ENCODE measurements at regions not wholly inside any gene's neighbourhood (a gene's known extent, or its start where the extent isn't known, plus 50 kb on each side); places are given as distances from the start of the nearest gene placed in this dataset.

- H3K9me3 ChIP-seq (ENCODE audit: control insufficient read depth, low read depth, low read length): no peaks in the 10 kb centered on the region
- no peak for DNase-seq (ENCODE audit: low read depth, low spot score)
- dilution Hi-C loops (cut with MboI; ENCODE audit: extremely low pct_ligation_motif_present, low sequenced_read_pairs): no loop called here
- TF ChIP-seq EZH2 (IDR thresholded peaks at IDR 0.05; ENCODE audit: low read length): no peak
- no peak for TF ChIP-seq CTCF (optimal IDR thresholded peaks at IDR 0.05 in 1 of 3, IDR thresholded peaks at IDR 0.05 in 1 of 3, conservative IDR thresholded peaks at IDR 0.05 in 1 of 3; ENCODE audit: extremely low read depth in 1 of 3, insufficient read depth in 2 of 3, low read length in 3 of 3)
- H3K9me1 ChIP-seq (ENCODE audit: control insufficient read depth, extremely low read depth, insufficient read depth, low read length): no peaks in the 10 kb centered on the region
- H3K9ac ChIP-seq (ENCODE audit: control insufficient read depth, extremely low read depth, insufficient read depth, low read length): no peak overlapping the region
- no peak overlapping the region for H2AFZ ChIP-seq (ENCODE audit: control insufficient read depth, low read length)
- H3K4me1 ChIP-seq (ENCODE audit: control insufficient read depth, extremely low read depth, insufficient read depth, low read length): no peaks in the 10 kb centered on the region
- H3K27me3 ChIP-seq (ENCODE audit: control insufficient read depth, extremely low read depth, insufficient read depth, low read length): no peaks in the 10 kb centered on the region
- H3K36me3 ChIP-seq (ENCODE audit: control insufficient read depth in 2 of 2, extremely low read depth in 1 of 2, insufficient read depth in 2 of 2, low read length in 2 of 2): no peaks in the 10 kb centered on the region
- no peaks in the 10 kb centered on the region for H3K79me2 ChIP-seq (ENCODE audit: control insufficient read depth, insufficient read depth, low read length)
- no peaks in the 10 kb centered on the region for H4K20me1 ChIP-seq (ENCODE audit: control insufficient read depth, extremely low read depth, insufficient read depth, low read length)
- no peak overlapping the region for H3K4me3 ChIP-seq (ENCODE audit: control insufficient read depth in 2 of 3, extremely low read depth in 1 of 3, insufficient read depth in 2 of 3, low read depth in 1 of 3, low read length in 3 of 3)
- no peak overlapping the region for H3K4me2 ChIP-seq (ENCODE audit: control insufficient read depth, extremely low read depth, insufficient read depth, low read depth, low read length)
- H3K27ac ChIP-seq (ENCODE audit: control insufficient read depth, insufficient read depth, low read length): no peak overlapping the region
- FAIRE-seq: no peak
Measured at GRCh38 chr7:125390981-125391380, 461.4 kb upstream of the POT1 start.

- no peak overlapping the region for H3K27ac ChIP-seq (ENCODE audit: control insufficient read depth, insufficient read depth, low read length)
- H3K9me3 ChIP-seq (ENCODE audit: control insufficient read depth, low read depth, low read length): no peaks in the 10 kb centered on the region
- dilution Hi-C loops (cut with MboI; ENCODE audit: extremely low pct_ligation_motif_present, low sequenced_read_pairs): no loop called here
- no peaks in the 10 kb centered on the region for H3K79me2 ChIP-seq (ENCODE audit: control insufficient read depth, insufficient read depth, low read length)
- no peaks in the 10 kb centered on the region for H3K9me1 ChIP-seq (ENCODE audit: control insufficient read depth, extremely low read depth, insufficient read depth, low read length)
- no peak overlapping the region for H3K4me2 ChIP-seq (ENCODE audit: control insufficient read depth, extremely low read depth, insufficient read depth, low read depth, low read length)
- no peaks in the 10 kb centered on the region for H4K20me1 ChIP-seq (ENCODE audit: control insufficient read depth, extremely low read depth, insufficient read depth, low read length)
- no peak for DNase-seq (ENCODE audit: low read depth, low spot score)
- H3K4me1 ChIP-seq (ENCODE audit: control insufficient read depth, extremely low read depth, insufficient read depth, low read length): no peaks in the 10 kb centered on the region
- TF ChIP-seq CTCF (optimal IDR thresholded peaks at IDR 0.05 in 1 of 3, IDR thresholded peaks at IDR 0.05 in 1 of 3, conservative IDR thresholded peaks at IDR 0.05 in 1 of 3; ENCODE audit: extremely low read depth in 1 of 3, insufficient read depth in 2 of 3, low read length in 3 of 3): no peak
- H2AFZ ChIP-seq (ENCODE audit: control insufficient read depth, low read length): no peak overlapping the region
- H3K4me3 ChIP-seq (ENCODE audit: control insufficient read depth in 2 of 3, extremely low read depth in 1 of 3, insufficient read depth in 2 of 3, low read depth in 1 of 3, low read length in 3 of 3): no peak overlapping the region
- no peaks in the 10 kb centered on the region for H3K36me3 ChIP-seq (ENCODE audit: control insufficient read depth in 2 of 2, extremely low read depth in 1 of 2, insufficient read depth in 2 of 2, low read length in 2 of 2)
- no peak overlapping the region for H3K9ac ChIP-seq (ENCODE audit: control insufficient read depth, extremely low read depth, insufficient read depth, low read length)
- no peaks in the 10 kb centered on the region for H3K27me3 ChIP-seq (ENCODE audit: control insufficient read depth, extremely low read depth, insufficient read depth, low read length)
- no peak for FAIRE-seq
Measured at GRCh38 chr7:125386211-125386610, 456.6 kb upstream of the POT1 start.

Data from keratinocyte (primary cell).